Naive thymus-derived CD4-positive, alpha-beta T cell (primary cell): ENCODE measurements at regions not wholly inside any gene's neighbourhood (a gene's known extent, or its start where the extent isn't known, plus 50 kb on each side); places are given as distances from the start of the nearest gene placed in this dataset.

ENCODE experiments used
- ATAC-seq: fragments of 150-1000 bp; cut with Tn5 transposase; 2 replicates; pipeline ENCODE4 v1.10.0; 2021; ENCODE audit warnings: mild to moderate bottlenecking, moderate library complexity
- CTCF ChIA-PET: fragments of 350-600 bp; sonication (Branson Sonifier 250); formaldehyde crosslinking; loops from one replicate; lab custom pipeline; 2021; ENCODE audit warnings: antibody characterized with exemption; lab: Charles Lee
- POLR2A ChIA-PET: fragments of 350-600 bp; sonication (Branson Sonifier 250); formaldehyde crosslinking; loops from one replicate; lab custom pipeline; 2021; ENCODE audit warnings: antibody characterized with exemption, inconsistent platforms; lab: Charles Lee
- DNase-seq, 9 donors: peaks; one replicate each; pipeline versions ENCODE4 v3.0.0 to v3.0.0-alpha.2; 2020 to 2022; ENCODE audit warnings: mixed read lengths in 1 of 9
- H3K27ac ChIP-seq: one replicate; pipeline ENCODE4 v1.7.0; 2013; ENCODE audit warnings: mild to moderate bottlenecking, low read depth, low read length, moderate library complexity
- H3K27me3 ChIP-seq, 2 donors: one replicate each; pipeline ENCODE4 v1.7.0; 2013; ENCODE audit warnings: low read length in 2 of 2, mild to moderate bottlenecking in 2 of 2, moderate library complexity in 2 of 2; ENCODE audit not compliant: control insufficient read depth in 2 of 2, insufficient read depth in 2 of 2
- H3K36me3 ChIP-seq, 3 experiments: 1 replicate in 2 of 3; 2 replicates in 1 of 3; pipeline ENCODE4 v1.7.0; 2013; ENCODE audit warnings: low read length in 3 of 3, mild to moderate bottlenecking in 3 of 3, moderate library complexity in 1 of 3; ENCODE audit not compliant: insufficient read depth in 3 of 3, control insufficient read depth in 2 of 3
- H3K4me1 ChIP-seq, 2 donors: one replicate each; pipeline ENCODE4 v1.7.0; 2013; ENCODE audit warnings: low read length in 2 of 2, mild to moderate bottlenecking in 2 of 2, moderate library complexity in 1 of 2; ENCODE audit not compliant: control insufficient read depth in 2 of 2, insufficient read depth in 2 of 2
- H3K4me3 ChIP-seq: 2 replicates; pipeline ENCODE4 v1.7.0; 2013; ENCODE audit warnings: mild to moderate bottlenecking, low read length
- H3K9me3 ChIP-seq, 3 experiments: 1 replicate in 2 of 3; 2 replicates in 1 of 3; pipeline ENCODE4 v1.7.0; 2013; ENCODE audit warnings: low read length in 3 of 3; ENCODE audit not compliant: control insufficient read depth in 2 of 3
- H3K27ac Mint-ChIP-seq, 9 donors: one replicate each; pipeline ENCODE4 v1.8.0; 2020 to 2022; ENCODE audit warnings: mixed read lengths in 9 of 9, mild to moderate bottlenecking in 8 of 9, moderate library complexity in 5 of 9, inconsistent platforms in 2 of 9
- H3K27me3 Mint-ChIP-seq, 5 donors: one replicate each; pipeline ENCODE4 v1.8.0; 2021 to 2022; ENCODE audit warnings: mixed read lengths in 5 of 5, mild to moderate bottlenecking in 1 of 5
- H3K36me3 Mint-ChIP-seq, 5 donors: one replicate each; pipeline ENCODE4 v1.8.0; 2020 to 2022; ENCODE audit warnings: mixed read lengths in 5 of 5, mild to moderate bottlenecking in 3 of 5, inconsistent platforms in 1 of 5
- H3K4me1 Mint-ChIP-seq, 7 donors: one replicate each; pipeline ENCODE4 v1.8.0; 2020 to 2022; ENCODE audit warnings: mixed read lengths in 7 of 7, mild to moderate bottlenecking in 3 of 7, inconsistent platforms in 1 of 7
- H3K4me3 Mint-ChIP-seq, 10 donors: one replicate each; pipeline ENCODE4 v1.8.0; 2020 to 2022; ENCODE audit warnings: mild to moderate bottlenecking in 10 of 10, mixed read lengths in 10 of 10, moderate library complexity in 6 of 10, inconsistent platforms in 2 of 10
- H3K9me3 Mint-ChIP-seq, 11 donors: one replicate each; pipeline ENCODE4 v1.8.0; 2020 to 2022; ENCODE audit warnings: mixed read lengths in 11 of 11, mild to moderate bottlenecking in 4 of 11, inconsistent platforms in 1 of 11, moderate library complexity in 1 of 11
- intact Hi-C, 2 donors: fragments of 100-400 bp; cut with micrococcal nuclease; formaldehyde crosslinking; loops; one replicate each; pipeline ENCODE4 v1.15.1; 2023

DNA sequence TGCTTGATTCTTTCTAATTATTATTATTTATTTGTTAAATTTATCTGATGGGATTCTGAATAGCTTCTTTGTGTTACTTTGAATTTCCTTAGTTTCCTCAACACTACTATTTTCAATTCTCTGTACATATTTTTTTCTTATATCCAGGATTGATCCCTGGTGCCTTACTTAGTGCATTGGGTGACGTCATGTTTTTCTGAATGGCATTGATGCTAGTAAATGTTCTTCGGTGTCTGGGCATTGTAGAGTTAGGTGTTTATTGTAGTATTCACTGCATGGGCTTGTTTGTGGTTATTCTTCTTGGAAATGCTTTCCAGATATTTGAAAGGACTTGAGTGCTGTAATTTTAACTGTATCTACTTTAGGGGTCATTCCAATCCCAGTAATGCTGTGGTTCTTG lies 938.1 kb downstream of the FAM133A start:
- peaks cover 0 to 7% (median 0%) of the 10 kb centered on the region in 11 donors for H3K9me3 Mint-ChIP-seq
- ChIA-PET CTCF (no interaction called here), POLR2A (no interaction called here)
- H3K27ac Mint-ChIP-seq, result no peak overlapping the region
- Histone ChIP-seq H3K4me3 (no peak overlapping the region), H3K4me1 (no peaks in the 10 kb centered on the region), H3K27ac (no peak overlapping the region), H3K27me3 (no peaks in the 10 kb centered on the region), H3K9me3 (no peaks in the 10 kb centered on the region), H3K36me3 (no peaks in the 10 kb centered on the region)
- intact Hi-C loops, result no loop called here
- no peaks in the 10 kb centered on the region for H3K36me3 Mint-ChIP-seq
- ATAC-seq (no peak), DNase-seq (no peak)
- no peaks in the 10 kb centered on the region for H3K27me3 Mint-ChIP-seq
- no peak overlapping the region for H3K4me3 Mint-ChIP-seq
- no peaks in the 10 kb centered on the region for H3K4me1 Mint-ChIP-seq

DNA sequence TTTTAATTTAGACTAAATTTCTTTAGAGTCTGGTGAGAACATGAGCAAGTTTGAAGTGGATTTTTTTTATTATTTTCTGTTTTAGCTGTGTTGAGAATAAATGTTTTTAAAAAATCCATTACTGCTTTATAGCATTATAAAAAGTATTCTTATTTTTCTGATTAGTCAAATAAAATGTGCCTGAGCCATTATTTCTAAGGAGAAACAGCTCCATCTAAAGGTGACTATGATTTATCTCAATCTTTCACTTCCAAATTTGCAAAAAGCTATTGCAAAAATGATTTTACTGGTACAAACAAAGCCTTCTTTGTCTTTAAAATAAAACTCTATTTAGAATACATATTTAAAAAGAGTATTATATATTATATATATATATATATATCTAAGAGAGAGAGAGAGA lies 959.2 kb downstream of the FAM133A start:
- ChIA-PET POLR2A (no interaction called here), CTCF (no interaction called here)
- ATAC-seq, result no peak
- H3K36me3 ChIP-seq, result no peaks in the 10 kb centered on the region
- no peaks in the 10 kb centered on the region for H3K36me3 Mint-ChIP-seq
- H3K4me3 ChIP-seq, result no peak overlapping the region
- intact Hi-C loops, result no loop called here
- peaks cover 0 to 21% (median 8%) of the 10 kb centered on the region in 11 donors for H3K9me3 Mint-ChIP-seq
- H3K4me1 Mint-ChIP-seq, result no peaks in the 10 kb centered on the region
- H3K9me3 ChIP-seq, result no peaks in the 10 kb centered on the region
- DNase-seq, result no peak
- H3K27ac Mint-ChIP-seq, result no peak overlapping the region
- no peaks in the 10 kb centered on the region for H3K27me3 Mint-ChIP-seq
- no peak overlapping the region for H3K4me3 Mint-ChIP-seq
- no peaks in the 10 kb centered on the region for H3K27me3 ChIP-seq
- no peaks in the 10 kb centered on the region for H3K4me1 ChIP-seq
- H3K27ac ChIP-seq, result no peak overlapping the region

DNA sequence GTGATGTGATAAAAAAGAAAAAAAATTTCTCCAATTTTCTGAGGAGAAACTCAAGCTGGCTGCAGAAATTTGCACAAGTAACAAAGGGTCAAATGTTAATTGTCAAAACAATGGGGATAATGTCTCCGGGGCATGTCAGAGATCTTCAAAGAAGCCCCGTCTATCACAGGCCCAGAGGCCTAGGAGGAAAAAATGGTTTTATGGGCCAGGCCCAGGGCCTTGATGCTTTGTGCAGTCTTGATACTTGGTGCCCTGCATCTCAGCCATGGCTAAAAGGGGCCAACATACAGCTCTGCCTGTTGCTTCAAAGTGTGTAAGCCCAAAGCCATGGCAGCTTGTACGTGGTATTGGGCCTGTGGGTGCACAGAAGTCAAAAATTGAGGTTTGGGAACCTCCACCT lies 961.0 kb downstream of the FAM133A start:
- DNase-seq, result no peak
- Histone ChIP-seq H3K36me3 (no peaks in the 10 kb centered on the region), H3K9me3 (no peaks in the 10 kb centered on the region), H3K27ac (no peak overlapping the region), H3K4me3 (no peak overlapping the region), H3K4me1 (no peaks in the 10 kb centered on the region), H3K27me3 (no peaks in the 10 kb centered on the region)
- ChIA-PET POLR2A (no interaction called here), CTCF (no interaction called here)
- Mint-ChIP-seq H3K27me3 (no peaks in the 10 kb centered on the region), H3K9me3 (peaks cover 0 to 21% (median 8%) of the 10 kb centered on the region in 11 donors), H3K36me3 (no peaks in the 10 kb centered on the region), H3K4me1 (no peaks in the 10 kb centered on the region), H3K4me3 (no peak overlapping the region), H3K27ac (no peak overlapping the region)
- intact Hi-C loops, result no loop called here
- ATAC-seq, result no peak

DNA sequence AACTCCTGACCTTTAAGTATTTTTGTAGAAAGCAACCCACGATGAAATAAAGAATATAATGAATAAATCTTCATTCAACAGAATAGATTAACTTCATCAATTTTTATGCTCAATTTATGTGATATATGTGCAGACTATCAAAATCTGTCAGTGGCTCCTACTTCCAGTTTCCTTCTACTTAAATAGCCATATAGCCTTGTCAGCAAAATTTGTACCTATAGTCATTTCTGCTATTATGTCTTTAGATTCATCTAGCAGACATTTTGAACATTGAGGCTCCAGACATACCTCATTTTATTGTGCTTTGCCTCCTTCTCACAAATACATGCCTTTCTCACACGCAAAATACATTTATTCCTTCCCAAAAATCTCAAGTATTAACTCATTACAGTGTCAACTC lies 971.7 kb downstream of the FAM133A start:
- no peaks in the 10 kb centered on the region for H3K9me3 ChIP-seq
- Mint-ChIP-seq H3K36me3 (no peaks in the 10 kb centered on the region), H3K9me3 (peaks cover 0 to 4% (median 0%) of the 10 kb centered on the region in 11 donors), H3K4me1 (no peaks in the 10 kb centered on the region), H3K27ac (no peak overlapping the region), H3K27me3 (no peaks in the 10 kb centered on the region), H3K4me3 (no peak overlapping the region)
- no peaks in the 10 kb centered on the region for H3K36me3 ChIP-seq
- DNase-seq (no peak), ATAC-seq (no peak)
- H3K4me3 ChIP-seq, result no peak overlapping the region
- no peaks in the 10 kb centered on the region for H3K27me3 ChIP-seq
- no peak overlapping the region for H3K27ac ChIP-seq
- ChIA-PET CTCF (no interaction called here), POLR2A (no interaction called here)
- H3K4me1 ChIP-seq, result no peaks in the 10 kb centered on the region
- intact Hi-C loops, result no loop called here

DNA sequence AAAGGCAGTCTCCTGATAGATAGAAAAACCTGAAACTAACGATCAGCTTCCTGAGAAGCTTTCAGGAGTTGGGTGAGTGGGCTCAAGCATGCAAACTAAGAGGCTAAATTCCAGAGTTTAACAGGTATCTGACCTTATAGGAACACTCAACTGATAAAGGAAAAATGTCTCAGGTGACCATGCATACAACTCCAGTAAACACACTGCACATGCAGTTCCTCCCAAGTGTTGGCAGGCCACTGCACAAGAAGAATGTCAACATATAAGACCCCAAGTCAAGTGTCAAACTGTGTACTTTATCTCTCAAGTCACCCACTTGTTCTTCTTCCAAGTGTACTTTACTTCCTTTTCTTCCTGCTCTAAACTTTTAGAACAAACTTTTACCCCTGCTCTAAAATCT lies 981.2 kb downstream of the FAM133A start:
- Mint-ChIP-seq H3K4me1 (no peaks in the 10 kb centered on the region), H3K27me3 (no peaks in the 10 kb centered on the region), H3K9me3 (peaks cover 0 to 11% (median 3%) of the 10 kb centered on the region in 11 donors), H3K27ac (no peak overlapping the region), H3K36me3 (no peaks in the 10 kb centered on the region), H3K4me3 (no peak overlapping the region)
- no peak overlapping the region for H3K4me3 ChIP-seq
- ATAC-seq (no peak), DNase-seq (no peak)
- H3K4me1 ChIP-seq, result no peaks in the 10 kb centered on the region
- H3K36me3 ChIP-seq, result no peaks in the 10 kb centered on the region
- intact Hi-C loops, result no loop called here
- H3K9me3 ChIP-seq, result no peaks in the 10 kb centered on the region
- H3K27me3 ChIP-seq, result no peaks in the 10 kb centered on the region
- ChIA-PET POLR2A (no interaction called here), CTCF (no interaction called here)
- no peak overlapping the region for H3K27ac ChIP-seq

DNA sequence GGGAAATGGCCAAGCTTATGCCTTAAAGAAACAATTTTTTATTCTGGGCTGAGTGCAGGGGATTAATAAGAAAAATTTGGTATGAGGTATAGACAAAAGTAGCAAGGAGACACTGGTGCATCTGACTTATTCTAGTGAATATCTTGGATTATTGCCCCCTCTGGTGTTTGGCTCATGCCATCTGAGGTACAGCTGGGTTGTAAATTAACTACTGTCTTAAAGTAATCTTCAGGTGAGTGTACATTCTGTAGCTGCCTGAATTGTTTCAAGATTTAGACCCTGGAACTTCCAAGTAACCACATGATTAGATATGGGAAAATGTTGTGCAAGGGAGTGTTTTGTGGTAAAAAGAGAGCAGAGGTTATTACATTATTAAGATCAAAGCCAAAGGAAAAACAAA lies 988.7 kb downstream of the FAM133A start:
- H3K9me3 Mint-ChIP-seq, result peaks cover 0 to 11% (median 3%) of the 10 kb centered on the region in 11 donors
- no peaks in the 10 kb centered on the region for H3K27me3 ChIP-seq
- intact Hi-C loops, result no loop called here
- no peaks in the 10 kb centered on the region for H3K4me1 Mint-ChIP-seq
- no peak overlapping the region for H3K4me3 Mint-ChIP-seq
- no peak overlapping the region for H3K27ac ChIP-seq
- ATAC-seq (no peak), DNase-seq (no peak)
- ChIA-PET CTCF (interaction anchor here (0.6 kb wide), 1 partner anchor 1791 kb away, joined by 9 read pairs; no protein-coding TSS in a partner anchor), POLR2A (no interaction called here)
- H3K4me3 ChIP-seq, result no peak overlapping the region
- no peaks in the 10 kb centered on the region for H3K36me3 ChIP-seq
- H3K27me3 Mint-ChIP-seq, result no peaks in the 10 kb centered on the region
- no peaks in the 10 kb centered on the region for H3K9me3 ChIP-seq
- H3K4me1 ChIP-seq, result no peaks in the 10 kb centered on the region
- H3K27ac Mint-ChIP-seq, result no peak overlapping the region
- no peaks in the 10 kb centered on the region for H3K36me3 Mint-ChIP-seq

DNA sequence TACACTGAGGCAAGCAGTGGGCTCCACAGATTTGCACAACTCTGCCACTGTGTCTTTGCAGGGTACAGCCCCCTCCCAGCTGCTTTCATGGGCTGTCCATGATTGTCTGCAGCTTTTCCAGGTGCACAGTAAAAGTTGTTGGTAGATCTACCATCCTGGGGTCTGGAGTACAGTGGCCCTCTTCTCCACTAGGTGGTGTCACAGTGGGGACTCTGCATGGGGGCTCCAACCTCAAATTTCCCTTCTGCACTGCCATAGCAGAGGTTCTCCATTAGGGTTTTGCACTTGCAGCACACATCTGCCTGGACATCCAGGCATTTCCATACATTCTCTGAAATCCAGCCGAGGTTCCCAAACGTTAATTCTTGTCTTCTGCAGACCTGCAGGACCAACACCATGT lies 1002.3 kb downstream of the FAM133A start:
- ChIA-PET CTCF (no interaction called here), POLR2A (no interaction called here)
- no peaks in the 10 kb centered on the region for H3K9me3 ChIP-seq
- Mint-ChIP-seq H3K4me1 (no peaks in the 10 kb centered on the region), H3K27ac (no peak overlapping the region), H3K9me3 (peaks cover 0 to 7% (median 0%) of the 10 kb centered on the region in 11 donors), H3K4me3 (no peak overlapping the region), H3K27me3 (no peaks in the 10 kb centered on the region), H3K36me3 (no peaks in the 10 kb centered on the region)
- H3K4me3 ChIP-seq, result no peak overlapping the region
- H3K27ac ChIP-seq, result no peak overlapping the region
- H3K4me1 ChIP-seq, result no peaks in the 10 kb centered on the region
- no peaks in the 10 kb centered on the region for H3K36me3 ChIP-seq
- ATAC-seq, result no peak
- no peak for DNase-seq
- intact Hi-C loops, result no loop called here
- no peaks in the 10 kb centered on the region for H3K27me3 ChIP-seq
